COLO668 (cell line): ENCODE measurements at regions not wholly inside any gene's neighbourhood (a gene's known extent, or its start where the extent isn't known, plus 50 kb on each side); places are given as distances from the start of the nearest gene placed in this dataset.

Source experiments
- DNase-seq: peaks from one replicate; lab custom pipeline; 2025; ENCODE audit not compliant: unreplicated experiment; lab: John Stamatoyannopoulos, UW

DNA sequence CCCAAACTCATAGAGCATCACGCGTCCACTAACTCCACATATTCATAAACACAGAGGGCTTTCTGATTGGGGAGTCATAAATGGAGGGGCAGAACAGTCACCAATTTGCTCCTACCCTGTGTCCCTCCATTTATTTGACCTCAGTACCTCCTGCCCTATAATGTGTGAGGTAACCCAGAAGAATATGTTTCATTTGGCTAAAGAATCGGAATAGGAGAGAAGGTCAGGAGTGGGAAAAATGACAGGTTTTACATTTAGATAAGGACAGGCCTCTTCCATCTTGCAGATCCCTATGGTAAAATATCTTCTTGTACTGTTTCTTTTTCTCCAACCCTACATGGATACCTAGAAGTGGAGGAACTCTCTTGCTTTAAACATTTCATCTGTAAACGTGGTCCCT is 578.0 kb downstream of the TUSC7 start:
- DNase-seq = no peak

DNA sequence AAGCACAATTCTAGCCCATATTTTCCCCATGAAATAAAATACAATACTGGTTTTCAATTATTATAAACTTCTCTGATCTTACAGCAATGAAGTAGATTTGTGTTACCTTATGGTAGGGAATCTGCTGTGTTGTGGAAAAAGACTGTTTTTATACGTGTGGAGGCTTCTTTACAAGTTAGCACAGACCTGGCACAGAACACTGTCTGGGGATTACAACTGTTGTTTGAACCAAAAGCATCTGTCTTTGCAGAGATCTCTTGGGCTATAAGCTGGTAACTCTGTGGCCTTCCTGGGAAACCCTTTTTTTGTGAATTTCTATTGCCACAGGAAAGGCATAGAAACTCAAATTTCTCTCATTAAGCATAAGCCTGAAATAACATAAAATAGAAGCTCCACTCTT is 581.9 kb downstream of the TUSC7 start:
- DNase-seq = no peak

- DNase-seq = no peak
Measured at GRCh38 chr3:117297065-117297464, 587.5 kb downstream of the TUSC7 start.

GRCh38 chr3:117297541-117297940 is 588.0 kb downstream of the TUSC7 start:
- DNase-seq = no peak

DNA sequence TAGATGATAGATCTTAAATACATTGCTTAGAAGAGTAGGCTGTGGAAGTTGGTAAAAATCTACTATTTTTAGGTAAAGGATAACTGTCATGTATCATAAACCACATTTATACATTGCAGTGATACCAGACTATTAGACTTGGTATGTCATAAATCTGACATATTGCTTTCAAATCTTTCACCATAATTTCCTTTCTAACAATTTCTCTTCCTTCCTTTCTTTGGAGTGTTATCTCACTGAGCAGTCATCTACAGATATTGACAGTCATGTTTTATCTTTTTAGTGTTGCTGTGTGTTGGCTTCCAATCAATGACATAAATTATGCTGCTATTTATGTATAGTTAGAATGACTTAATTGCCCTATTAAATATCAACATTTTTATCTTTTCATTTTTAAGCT is 588.7 kb downstream of the TUSC7 start:
- no peak for DNase-seq

GRCh38 chr3:117302428-117302827 is 592.8 kb downstream of the TUSC7 start:
- no peak for DNase-seq

DNA sequence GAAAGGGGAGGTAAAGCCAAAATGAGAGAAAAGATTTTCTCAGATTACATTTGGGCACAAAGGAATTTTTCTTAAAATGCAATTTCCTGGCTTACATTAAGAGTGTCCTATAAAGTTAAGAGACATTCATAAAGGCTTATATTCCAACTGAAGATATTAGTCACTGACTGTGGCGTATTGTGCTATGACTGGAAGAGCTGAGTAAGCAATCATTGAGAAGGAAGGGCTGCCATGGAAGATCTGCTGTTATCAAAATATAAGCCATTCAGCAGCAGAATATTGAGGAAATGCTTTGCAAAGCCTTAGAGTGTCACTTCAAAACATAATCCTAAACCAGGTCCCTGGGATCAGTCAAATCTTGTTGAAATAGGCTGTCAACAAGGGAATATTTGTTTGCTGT is 593.9 kb downstream of the TUSC7 start:
- no peak for DNase-seq

DNA sequence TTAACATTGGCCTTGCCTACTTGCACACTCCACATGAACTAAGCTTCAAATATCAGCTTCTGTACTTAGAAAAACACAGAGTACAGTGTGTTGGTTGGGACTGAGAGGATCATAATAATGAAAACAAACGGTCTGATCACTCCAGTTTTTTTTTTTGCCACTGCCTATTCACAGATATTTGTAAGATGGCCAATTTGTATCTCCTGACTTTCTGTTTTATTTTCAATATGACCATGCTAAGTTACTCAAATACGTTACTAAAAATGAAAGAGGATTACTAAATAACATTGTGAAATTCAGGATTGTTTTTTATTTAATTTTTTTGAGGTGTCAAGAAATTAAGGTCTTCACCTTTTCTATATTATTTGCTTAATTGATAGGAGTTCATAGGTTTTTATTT is 595.1 kb downstream of the TUSC7 start:
- no peak for DNase-seq

DNA sequence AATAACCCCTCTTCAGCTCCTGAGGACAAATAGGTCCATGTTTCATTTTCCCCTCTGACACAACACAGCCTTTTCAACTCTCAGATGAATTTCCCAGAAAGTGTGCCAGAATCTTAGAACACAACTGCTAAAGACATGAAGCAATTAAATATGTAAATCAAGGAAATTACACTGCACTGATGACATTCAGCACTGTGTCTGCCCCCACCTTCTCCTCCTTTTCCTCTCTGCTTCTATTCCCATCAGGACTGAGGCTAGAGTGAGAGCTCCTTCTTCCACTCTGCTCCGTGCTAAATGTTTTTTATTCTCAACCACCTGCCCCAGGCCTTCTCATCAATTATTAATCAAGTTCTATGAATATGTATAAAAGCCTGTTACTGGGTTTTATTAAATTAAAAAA is 596.1 kb downstream of the TUSC7 start:
- no peak for DNase-seq

DNA sequence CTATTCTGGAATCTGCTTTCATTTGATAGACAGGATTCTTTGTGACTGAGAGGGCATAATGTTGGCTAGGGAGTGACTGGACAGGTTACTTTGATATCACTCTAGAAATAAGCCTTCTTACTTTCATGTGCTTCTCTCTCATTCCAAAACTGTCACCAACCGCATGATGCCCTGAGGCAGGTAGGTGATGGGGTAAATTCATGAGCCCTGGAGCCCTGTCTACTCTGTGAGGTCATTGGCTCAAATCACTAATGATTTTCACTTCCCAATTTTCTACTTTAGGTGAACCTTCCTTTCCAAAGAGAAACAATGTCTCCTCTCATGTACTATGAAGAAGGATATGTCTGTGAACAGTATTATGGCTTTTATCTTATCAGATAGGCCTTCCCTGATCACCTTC is 596.7 kb downstream of the TUSC7 start:
- no peak for DNase-seq

DNA sequence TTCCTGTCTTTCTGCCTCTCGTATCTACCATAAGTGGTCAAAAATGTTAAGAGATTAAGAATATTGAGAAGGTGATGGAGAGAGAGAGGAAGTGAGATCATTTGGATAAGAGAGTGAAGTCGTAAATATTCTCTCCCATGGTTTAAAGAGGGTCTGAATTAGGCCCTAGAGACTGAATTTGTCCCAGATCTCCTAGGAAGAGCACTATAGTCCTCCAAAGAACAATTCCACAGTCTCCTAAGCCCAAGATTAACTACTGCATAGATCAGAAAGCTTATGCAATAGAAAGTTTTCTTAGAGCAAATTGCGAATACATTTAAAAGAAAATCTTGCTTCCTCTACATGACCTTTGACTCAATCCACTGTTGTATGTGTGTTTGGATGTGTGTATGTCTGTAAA is 598.8 kb downstream of the TUSC7 start:
- no peak for DNase-seq

GRCh38 chr3:117308756-117309155 is 599.2 kb downstream of the TUSC7 start:
- no peak for DNase-seq

GRCh38 chr3:117310536-117310935 is 601.0 kb downstream of the TUSC7 start:
- no peak for DNase-seq

DNA sequence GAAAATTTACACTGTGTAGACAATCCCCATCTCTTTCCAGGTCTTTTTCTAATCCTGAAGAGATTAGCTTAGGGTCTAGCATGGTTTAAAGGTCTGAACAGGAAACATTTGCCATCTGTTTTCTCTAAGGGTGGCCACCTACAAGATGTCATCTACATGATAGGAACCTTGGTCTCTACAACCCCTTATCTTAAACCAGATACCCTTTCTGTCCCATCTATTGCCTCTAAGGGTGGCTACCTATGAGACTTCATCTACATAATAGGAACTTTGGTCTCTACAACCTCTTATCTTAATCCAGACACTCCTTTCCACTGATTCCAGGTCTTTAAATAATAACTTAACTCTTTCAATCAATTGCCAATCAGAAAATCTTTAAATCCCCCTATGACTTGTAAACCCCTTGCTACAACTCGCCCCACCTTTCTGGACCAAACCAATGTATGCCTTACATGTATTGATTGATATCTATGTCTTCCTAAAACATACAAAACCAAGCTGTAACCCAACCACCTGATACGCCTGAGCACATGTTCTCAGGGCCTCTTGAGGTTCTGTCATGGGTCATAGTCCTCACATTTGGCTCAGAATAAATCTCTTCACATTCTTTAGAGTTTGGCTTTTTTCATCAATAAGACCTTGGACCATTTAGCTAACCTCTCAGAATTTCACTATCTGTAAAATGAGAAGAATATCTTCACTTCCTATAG is 605.0 kb downstream of the TUSC7 start:
- DNase-seq = no peak

DNA sequence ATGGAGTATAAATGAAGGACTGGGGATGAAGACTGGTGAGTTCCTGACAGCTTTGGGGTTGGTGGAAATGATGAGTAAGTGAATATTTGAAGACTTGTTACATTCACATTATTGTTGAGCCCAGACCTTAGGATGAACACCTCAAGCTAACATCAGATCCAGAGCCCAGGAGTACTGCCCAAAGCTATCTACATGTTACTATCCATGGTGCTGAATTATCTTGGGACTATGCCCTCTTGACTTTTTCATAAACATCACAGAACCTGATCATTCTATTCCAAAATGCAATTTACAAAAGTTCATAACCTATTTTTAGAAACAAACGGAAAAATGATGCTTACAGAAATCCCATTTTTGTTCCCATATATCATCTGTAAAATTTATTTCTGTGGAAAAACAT is 613.3 kb downstream of the TUSC7 start:
- no peak for DNase-seq

- DNase-seq = no peak
Measured at GRCh38 chr3:117346901-117347300, 637.3 kb downstream of the TUSC7 start.

GRCh38 chr3:117348884-117349283 is 639.3 kb downstream of the TUSC7 start:
- DNase-seq = no peak

- no peak for DNase-seq
Measured at GRCh38 chr3:117349566-117349965, 640.0 kb downstream of the TUSC7 start.

DNA sequence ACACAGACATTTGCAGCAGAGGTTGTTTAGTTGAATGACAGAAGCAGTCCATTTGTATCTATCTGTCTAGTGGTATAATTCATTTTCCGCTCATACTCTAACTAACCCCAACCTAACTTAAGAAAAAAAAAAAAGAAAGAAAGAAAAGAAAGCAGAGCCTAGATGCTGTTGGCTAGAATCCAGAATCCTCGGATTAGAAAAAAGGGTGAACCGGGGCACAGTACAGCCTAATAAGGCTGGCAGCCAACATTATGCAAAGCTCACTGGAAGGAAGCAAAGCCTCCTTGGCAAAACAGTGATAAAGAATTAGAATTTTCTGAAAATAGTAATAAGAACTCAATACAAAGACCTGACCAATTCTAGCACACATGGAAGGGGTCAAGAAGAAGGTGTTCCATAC is 640.8 kb downstream of the TUSC7 start:
- DNase-seq = no peak

GRCh38 chr3:117355566-117355965 is 646.0 kb downstream of the TUSC7 start:
- peak; percentile 8 for DNase-seq

DNA sequence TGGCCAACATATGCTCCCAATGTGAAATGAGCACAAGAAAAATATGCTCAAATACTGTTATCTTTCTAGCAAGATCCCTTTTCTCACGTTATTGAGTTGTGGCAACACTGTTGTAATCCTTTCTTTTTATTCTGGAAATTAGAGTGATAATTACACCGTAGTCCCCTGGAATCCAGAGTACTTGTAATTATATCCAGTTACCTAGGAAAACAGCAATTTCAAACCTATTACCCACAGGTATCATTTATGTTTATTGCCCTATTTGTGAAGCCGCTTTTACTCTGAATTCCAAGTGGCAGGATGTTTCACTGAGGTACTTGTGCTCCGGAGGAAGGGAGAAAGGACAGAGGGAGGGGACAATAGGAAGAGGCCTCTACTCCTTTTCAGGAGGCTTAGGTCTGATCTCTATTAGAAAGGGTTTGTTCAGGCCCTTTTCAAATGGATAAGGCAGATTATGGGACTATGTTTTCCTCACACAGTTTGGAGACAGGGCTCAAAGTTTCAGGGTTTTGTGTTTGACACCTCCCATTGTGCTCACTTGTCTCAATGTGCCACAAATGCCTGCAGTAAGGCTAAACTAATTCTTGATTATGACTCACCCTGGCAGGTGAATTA is 646.6 kb downstream of the TUSC7 start:
- no peak for DNase-seq

GRCh38 chr3:117358717-117359314 is 649.2 kb downstream of the TUSC7 start:
- DNase-seq = no peak

DNA sequence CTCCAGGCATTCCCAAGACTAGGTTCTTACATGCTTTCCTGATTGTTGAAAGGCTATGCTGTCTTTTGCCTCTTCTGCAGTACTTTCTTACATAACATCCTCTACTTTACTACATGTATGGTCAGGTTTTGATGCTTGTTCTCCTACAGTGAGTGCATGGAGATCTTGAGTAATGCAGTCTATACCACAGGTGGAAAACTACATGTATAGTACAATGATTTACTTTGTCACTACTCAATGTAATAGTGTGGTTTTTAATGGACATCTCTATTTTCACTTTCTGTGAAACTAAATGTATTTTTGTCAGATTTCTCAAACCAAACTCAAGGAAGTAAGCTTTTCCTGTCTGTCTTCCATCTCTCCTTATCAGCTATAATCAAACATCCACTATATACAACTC is 657.0 kb downstream of the TUSC7 start:
- DNase-seq = no peak
